ENCODE measurements at regions not wholly inside any gene's neighbourhood (a gene's known extent, or its start where the extent isn't known, plus 50 kb on each side); places are given as distances from the start of the nearest gene placed in this dataset.

DNA sequence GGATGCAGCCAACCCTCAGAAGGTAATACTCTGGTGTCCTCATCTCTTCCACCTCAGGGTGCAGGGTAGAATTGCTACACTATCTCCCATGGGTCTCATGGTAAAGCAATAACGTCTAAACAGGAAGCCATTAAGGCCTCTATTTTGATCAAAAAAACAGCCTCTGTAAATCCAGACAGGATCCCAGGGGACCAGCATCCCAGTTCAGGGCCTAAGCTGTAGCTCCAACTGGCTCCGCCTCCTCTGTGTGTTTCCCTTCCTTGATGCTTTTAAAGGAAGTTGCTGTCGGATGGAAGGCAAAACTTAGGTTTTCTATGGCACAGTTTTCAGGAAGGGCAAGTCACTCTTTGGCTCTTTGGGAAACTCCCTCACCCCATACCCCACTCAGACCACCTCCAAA is 222.0 kb downstream of the MAFB start:
- TF ChIP-seq EZH2 (IDR thresholded peaks at IDR 0.05; ENCODE audit: insufficient read depth, poor library complexity, severe bottlenecking) (no peak), EZH2phosphoT487 (IDR thresholded peaks at IDR 0.05; ENCODE audit: insufficient read depth, low read depth) (no peak)
